ENCODE measurements at regions not wholly inside any gene's neighbourhood (a gene's known extent, or its start where the extent isn't known, plus 50 kb on each side); places are given as distances from the start of the nearest gene placed in this dataset.
A peak's percentile ranks its signal among the peaks of the same experiment; 100 is the strongest.
"Not testable (repeated sequence)": the region's sequence is repeated elsewhere in the genome, so short reads cannot be mapped to it uniquely, and the experiment has no call there.

GRCh38 chr20:57774111-57774880 lies 64.5 kb upstream of the PMEPA1 start:
- TF ChIP-seq MAX (IDR thresholded peaks at IDR 0.05; ENCODE audit: low read depth, low read length) (no peak), POLR2A (IDR thresholded peaks at IDR 0.05; ENCODE audit: extremely low read depth, insufficient read length) (no peak), MYC (IDR thresholded peaks at IDR 0.05; ENCODE audit: low read depth, low read length) (no peak)
- TF ChIP-seq, protein P1, sequence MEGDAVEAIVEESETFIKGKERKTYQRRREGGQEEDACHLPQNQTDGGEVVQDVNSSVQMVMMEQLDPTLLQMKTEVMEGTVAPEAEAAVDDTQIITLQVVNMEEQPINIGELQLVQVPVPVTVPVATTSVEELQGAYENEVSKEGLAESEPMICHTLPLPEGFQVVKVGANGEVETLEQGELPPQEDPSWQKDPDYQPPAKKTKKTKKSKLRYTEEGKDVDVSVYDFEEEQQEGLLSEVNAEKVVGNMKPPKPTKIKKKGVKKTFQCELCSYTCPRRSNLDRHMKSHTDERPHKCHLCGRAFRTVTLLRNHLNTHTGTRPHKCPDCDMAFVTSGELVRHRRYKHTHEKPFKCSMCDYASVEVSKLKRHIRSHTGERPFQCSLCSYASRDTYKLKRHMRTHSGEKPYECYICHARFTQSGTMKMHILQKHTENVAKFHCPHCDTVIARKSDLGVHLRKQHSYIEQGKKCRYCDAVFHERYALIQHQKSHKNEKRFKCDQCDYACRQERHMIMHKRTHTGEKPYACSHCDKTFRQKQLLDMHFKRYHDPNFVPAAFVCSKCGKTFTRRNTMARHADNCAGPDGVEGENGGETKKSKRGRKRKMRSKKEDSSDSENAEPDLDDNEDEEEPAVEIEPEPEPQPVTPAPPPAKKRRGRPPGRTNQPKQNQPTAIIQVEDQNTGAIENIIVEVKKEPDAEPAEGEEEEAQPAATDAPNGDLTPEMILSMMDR (IDR thresholded peaks at IDR 0.05; ENCODE audit: low read depth, low read length): no peak
- no peak for DNase-seq (ENCODE audit: low read depth)
- H3K4me3 ChIP-seq (ENCODE audit: low read depth, low read length): no peak overlapping the region

GRCh38 chr20:57773059-57773815 lies 63.4 kb upstream of the PMEPA1 start:
- H3K4me3 ChIP-seq (ENCODE audit: low read depth, low read length): no peak overlapping the region
- no peak for TF ChIP-seq MAX (IDR thresholded peaks at IDR 0.05; ENCODE audit: low read depth, low read length)
- TF ChIP-seq MYC (IDR thresholded peaks at IDR 0.05; ENCODE audit: low read depth, low read length): no peak
- no peak for TF ChIP-seq POLR2A (IDR thresholded peaks at IDR 0.05; ENCODE audit: extremely low read depth, insufficient read length)
- no peak for DNase-seq (ENCODE audit: low read depth)

DNA sequence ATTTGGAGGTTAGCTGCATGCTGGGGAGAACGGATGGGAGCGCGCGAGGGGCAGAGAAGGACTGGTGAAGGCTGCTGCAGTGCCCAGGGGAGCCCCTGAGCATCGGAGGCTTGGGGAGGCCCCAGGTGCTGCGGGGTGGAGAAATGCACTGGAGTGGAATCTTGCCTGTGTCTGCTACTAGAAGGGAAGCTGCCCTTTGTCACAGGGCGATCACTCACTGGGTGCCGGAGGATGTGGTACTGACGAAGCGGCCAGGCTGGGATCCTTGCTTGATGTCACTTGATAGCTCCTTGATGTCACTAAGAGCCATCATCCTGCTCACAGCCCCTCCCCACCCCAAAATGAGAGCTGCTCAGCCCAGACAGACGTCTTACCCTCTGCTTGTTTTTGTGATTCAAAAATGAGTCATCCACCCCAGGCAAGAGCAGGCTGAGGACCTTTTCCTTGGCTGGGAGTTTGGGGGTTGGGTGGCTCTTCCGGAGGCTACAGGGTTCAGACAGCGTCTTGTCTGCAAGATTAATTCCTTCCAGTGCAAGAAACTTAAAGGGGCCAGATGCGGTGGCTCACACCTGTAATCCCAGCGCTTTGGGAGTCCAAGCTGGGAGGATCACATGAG lies 62.6 kb upstream of the PMEPA1 start:
- no peak for TF ChIP-seq MYC (IDR thresholded peaks at IDR 0.05; ENCODE audit: low read depth, low read length)
- no peak for TF ChIP-seq POLR2A (IDR thresholded peaks at IDR 0.05; ENCODE audit: extremely low read depth, insufficient read length)
- TF ChIP-seq, protein P1 (IDR thresholded peaks at IDR 0.05; ENCODE audit: low read depth, low read length): no peak
- TF ChIP-seq MAX (IDR thresholded peaks at IDR 0.05; ENCODE audit: low read depth, low read length): no peak
- H3K4me3 ChIP-seq (ENCODE audit: low read depth, low read length): no peak overlapping the region
- DNase-seq (ENCODE audit: low read depth): peak; percentile 46

DNA sequence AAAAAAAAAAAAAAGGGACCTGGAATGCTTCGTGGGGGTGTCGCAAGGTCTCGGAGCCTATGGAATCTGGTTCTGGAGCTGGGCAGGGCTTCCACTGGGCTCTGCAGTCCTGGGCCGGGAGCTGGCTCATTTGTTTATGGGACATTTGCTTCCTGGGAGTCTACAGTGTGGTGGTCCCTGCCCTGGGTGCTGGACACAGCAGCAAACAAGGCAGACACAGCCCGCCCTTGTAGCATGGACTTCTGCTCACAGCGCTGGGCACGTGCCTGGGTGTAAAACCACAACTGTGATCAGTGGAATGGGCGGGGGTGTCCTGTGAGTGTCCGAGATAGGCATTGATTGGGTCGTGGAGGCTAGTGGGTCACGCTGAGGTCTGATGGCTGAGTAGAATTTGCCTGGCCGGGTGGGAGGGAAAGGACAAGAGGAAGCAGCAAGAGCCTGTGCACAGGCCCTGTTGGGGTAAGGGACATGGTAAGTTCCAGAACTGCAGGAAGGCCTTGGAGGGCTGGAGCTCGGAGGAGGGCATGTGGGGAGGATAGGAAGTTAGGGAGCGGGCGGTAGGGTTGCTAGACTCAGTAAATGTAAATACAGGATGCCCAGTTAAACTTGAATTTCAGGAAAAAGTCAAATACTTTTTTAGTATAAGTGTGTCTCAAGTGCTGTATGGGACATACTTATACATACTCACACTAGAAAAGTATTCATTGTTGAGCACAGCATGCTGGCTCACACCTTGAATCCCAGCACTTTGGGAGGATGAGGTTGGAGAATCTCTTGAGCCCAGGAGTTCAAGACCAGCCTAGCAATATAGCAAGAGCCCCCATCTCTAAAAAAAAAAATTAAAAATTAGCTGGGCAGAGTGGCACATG lies 61.3 kb upstream of the PMEPA1 start:
- no peak for DNase-seq (ENCODE audit: low read depth)
- TF ChIP-seq, protein P1 (IDR thresholded peaks at IDR 0.05; ENCODE audit: low read depth, low read length): no peak
- TF ChIP-seq MAX (IDR thresholded peaks at IDR 0.05; ENCODE audit: low read depth, low read length): no peak
- TF ChIP-seq MYC (IDR thresholded peaks at IDR 0.05; ENCODE audit: low read depth, low read length): no peak
- TF ChIP-seq POLR2A (IDR thresholded peaks at IDR 0.05; ENCODE audit: extremely low read depth, insufficient read length): no peak
- no peak overlapping the region for H3K4me3 ChIP-seq (ENCODE audit: low read depth, low read length)

GRCh38 chr20:57770401-57770800 lies 60.6 kb upstream of the PMEPA1 start:
- H3K4me3 ChIP-seq (ENCODE audit: low read depth, low read length); DNase-seq (ENCODE audit: low read depth): not testable (repeated sequence)

DNA sequence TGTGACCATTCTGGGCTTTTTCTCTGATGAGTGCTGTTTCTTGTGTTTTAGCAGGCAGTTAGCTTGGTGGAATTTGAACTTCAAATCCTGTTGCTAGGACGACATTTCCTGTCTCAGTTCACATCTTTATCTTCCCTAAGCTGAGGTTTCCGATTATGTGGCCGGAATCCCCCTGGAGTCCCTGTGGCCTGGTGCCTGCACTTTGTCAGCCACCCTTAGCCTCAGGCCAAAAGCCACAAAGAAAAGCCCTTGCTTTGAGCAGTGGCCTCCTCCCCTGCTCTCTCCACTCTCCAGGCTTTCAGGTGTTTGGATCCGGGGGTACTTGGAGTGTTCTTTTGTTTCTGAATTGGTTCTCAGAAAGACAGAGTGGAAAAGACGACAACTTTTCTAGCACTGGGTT lies 59.9 kb upstream of the PMEPA1 start:
- DNase-seq (ENCODE audit: low read depth): no peak
- no peak for TF ChIP-seq MAX (IDR thresholded peaks at IDR 0.05; ENCODE audit: low read depth, low read length)
- TF ChIP-seq, protein P1 (IDR thresholded peaks at IDR 0.05; ENCODE audit: low read depth, low read length): no peak
- TF ChIP-seq MYC (IDR thresholded peaks at IDR 0.05; ENCODE audit: low read depth, low read length): no peak
- no peak for TF ChIP-seq POLR2A (IDR thresholded peaks at IDR 0.05; ENCODE audit: extremely low read depth, insufficient read length)
- H3K4me3 ChIP-seq (ENCODE audit: low read depth, low read length): no peak overlapping the region

All from NB4 (cell line).